Large intestine (tissue), 3 donors: ENCODE measurements at regions not wholly inside any gene's neighbourhood (a gene's known extent, or its start where the extent isn't known, plus 50 kb on each side); places are given as distances from the start of the nearest gene placed in this dataset.
"Not testable (repeated sequence)": the region's sequence is repeated elsewhere in the genome, so short reads cannot be mapped to it uniquely, and the experiment has no call there.

Experiments used
- DNase-seq, 2 donors: peaks; one replicate each; pipeline versions ENCODE4 v3.0.0 to v3.0.0-alpha.2; 2013
- H3K27ac ChIP-seq: one replicate; pipeline ENCODE4 v1.5.1; 2013; ENCODE audit warnings: low read length
- H3K27me3 ChIP-seq: 2 replicates; pipeline ENCODE4 v1.6.1; 2013; ENCODE audit warnings: low read length; ENCODE audit not compliant: control insufficient read depth, insufficient read depth
- H3K36me3 ChIP-seq: 2 replicates; pipeline ENCODE4 v1.6.1; 2013; ENCODE audit warnings: low read length; ENCODE audit not compliant: control insufficient read depth, insufficient read depth
- H3K4me1 ChIP-seq: one replicate; pipeline ENCODE4 v1.6.1; 2013; ENCODE audit warnings: low read length; ENCODE audit not compliant: control insufficient read depth, insufficient read depth
- H3K4me3 ChIP-seq: one replicate; pipeline ENCODE4 v1.5.1; 2013; ENCODE audit warnings: low read length
- H3K9me3 ChIP-seq: one replicate; pipeline ENCODE4 v1.6.1; 2013; ENCODE audit warnings: mild to moderate bottlenecking, low read depth, low read length, moderate library complexity; ENCODE audit not compliant: control insufficient read depth
- WGBS: methylation state at CpG from one replicate; pipeline ENCODE4 v1.1.5; 2013; ENCODE audit warnings: low lambda C conversion rate; ENCODE audit not compliant: insufficient coverage; 5-methylcytosine and 5-hydroxymethylcytosine counted together

DNA sequence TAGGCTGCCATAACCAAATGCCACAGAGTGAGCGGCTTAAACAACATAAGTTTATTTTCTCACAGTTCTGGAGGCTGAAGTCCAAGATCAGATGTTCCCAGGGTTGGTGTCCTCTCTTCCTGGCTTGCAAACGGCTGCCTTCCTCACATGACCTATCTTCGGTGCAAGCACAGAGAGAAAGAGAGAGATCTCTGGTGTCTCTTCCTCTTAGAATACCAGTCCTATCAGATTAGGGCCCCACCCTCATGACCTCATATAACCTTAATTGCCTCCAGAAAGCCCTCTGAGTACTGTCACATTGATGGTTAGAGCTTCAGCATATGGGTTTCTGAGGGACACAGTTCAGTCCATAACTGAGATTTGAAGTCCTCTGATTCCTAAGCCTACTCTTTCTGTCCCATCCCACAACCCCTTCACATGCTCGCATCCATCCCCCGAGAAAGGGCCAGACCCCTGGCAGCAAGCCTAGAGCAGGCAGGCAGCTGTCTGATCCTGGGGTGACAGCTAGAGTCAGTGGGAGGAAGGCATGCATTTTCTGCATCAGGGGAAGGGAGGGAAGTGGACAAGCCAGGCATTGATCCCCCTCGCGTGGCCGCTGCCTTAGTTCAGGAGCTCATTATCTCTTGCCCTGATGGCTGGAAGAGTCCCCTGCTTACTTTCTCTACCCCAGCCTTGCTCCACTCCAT, 114.1 kb downstream of the FAR1 start:
- Histone ChIP-seq H3K27ac (no peak overlapping the region), H3K4me3 (no peak overlapping the region), H3K9me3 (no peaks in the 10 kb centered on the region), H3K27me3 (peaks cover 5% of the 10 kb centered on the region), H3K4me1 (peaks cover 5% of the 10 kb centered on the region), H3K36me3 (no peaks in the 10 kb centered on the region)
- WGBS = no CpG with 5 or more reads among the region's 8 CpGs
- peak; percentile 44 to 71 for DNase-seq

DNA sequence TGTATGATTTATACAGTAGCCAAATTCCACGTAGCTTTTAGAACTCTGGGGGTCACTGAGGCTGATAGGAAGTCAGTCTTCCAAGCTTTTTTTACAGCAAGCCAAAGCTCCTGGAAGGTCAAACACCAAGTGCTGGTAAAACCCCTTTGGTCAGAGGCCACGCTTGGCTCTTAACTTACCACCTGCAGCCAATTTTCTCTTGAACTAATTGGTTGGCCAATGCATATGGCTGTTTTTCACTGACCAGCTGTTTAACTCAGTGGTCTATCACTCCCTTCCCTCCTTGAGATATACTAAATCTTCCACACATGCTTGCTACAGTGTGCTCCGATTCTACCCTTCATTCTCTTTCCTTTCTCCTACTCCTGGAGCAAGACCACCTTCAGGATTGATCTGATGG, 116.0 kb downstream of the FAR1 start:
- DNase-seq = no peak
- 93% methylated on average over 3 of the region's 3 CpGs for WGBS

DNA sequence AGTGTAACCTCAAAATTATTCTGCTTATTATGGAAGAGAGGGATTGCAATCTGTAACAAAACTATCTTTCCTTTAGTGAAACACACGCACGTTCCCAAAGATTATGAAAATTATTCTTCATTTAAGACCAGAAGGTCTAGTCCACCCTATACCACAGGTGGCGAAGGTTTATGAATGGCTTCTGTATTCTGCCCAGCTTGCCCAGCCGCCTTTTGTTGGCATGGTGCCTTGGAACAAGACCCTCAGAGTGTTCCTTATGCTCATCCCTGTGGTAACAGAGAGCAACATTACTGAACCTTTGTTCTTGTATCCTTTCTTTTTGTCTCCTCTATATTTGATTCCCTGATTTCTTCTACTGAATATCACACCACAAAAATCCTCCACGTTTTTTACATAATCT, 116.4 kb downstream of the FAR1 start:
- WGBS = 90% methylated on average over 4 of the region's 5 CpGs
- Histone ChIP-seq H3K27me3 (peaks cover 5% of the 10 kb centered on the region), H3K27ac (no peak overlapping the region), H3K9me3 (no peaks in the 10 kb centered on the region), H3K36me3 (no peaks in the 10 kb centered on the region), H3K4me3 (no peak overlapping the region), H3K4me1 (peaks cover 5% of the 10 kb centered on the region)
- no peak for DNase-seq

More for the DNA sequence above, 116.0 kb downstream of the FAR1 start:
- Histone ChIP-seq H3K27ac (no peak overlapping the region), H3K36me3 (no peaks in the 10 kb centered on the region), H3K4me1 (peaks cover 5% of the 10 kb centered on the region), H3K9me3 (no peaks in the 10 kb centered on the region), H3K4me3 (no peak overlapping the region), H3K27me3 (peaks cover 5% of the 10 kb centered on the region)

DNA sequence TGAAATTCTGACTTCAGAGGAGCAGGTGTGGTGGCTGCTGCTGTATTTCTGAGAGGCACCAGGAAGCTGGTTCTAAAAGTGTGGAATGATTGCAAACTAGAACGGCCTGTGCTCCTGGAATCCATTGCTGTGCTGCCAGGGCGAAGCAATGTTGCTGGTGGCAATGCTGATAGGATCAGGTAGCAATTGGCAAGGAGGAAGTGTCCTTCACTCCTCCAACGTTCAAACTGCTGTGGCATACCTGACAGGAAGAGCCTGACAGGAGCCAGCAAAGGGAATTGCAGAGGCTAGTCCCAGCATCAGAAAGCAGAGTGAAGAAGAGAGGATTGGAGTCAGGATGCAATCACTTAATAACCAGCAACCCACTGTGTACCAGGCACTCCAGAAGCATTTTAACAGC, 118.2 kb downstream of the FAR1 start:
- DNase-seq = no peak
- no peaks in the 10 kb centered on the region for H3K9me3 ChIP-seq
- no peak overlapping the region for H3K27ac ChIP-seq
- no CpG with 5 or more reads among the region's 3 CpGs for WGBS
- peaks cover 5% of the 10 kb centered on the region for H3K4me1 ChIP-seq
- peaks cover 5% of the 10 kb centered on the region for H3K27me3 ChIP-seq
- no peaks in the 10 kb centered on the region for H3K36me3 ChIP-seq
- no peak overlapping the region for H3K4me3 ChIP-seq

DNA sequence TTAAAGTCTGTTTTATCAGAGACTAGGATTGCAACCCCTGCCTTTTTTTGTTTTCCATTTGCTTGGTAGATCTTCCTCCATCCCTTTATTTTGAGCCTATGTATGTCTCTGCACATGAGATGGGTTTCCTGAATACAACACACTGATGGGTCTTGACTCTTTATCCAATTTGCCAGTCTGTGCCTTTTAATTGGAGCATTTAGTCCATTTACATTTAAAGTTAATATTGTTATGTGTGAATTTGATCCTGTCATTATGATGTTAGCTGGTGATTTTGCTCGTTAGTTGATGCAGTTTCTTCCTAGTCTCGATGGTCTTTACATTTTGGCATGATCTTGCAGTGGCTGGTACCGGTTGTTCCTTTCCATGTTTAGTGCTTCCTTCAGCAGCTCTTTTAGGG, 129.1 kb downstream of the FAR1 start:
- DNase-seq, H3K36me3 ChIP-seq, H3K9me3 ChIP-seq, H3K27ac ChIP-seq, H3K4me3 ChIP-seq, H3K4me1 ChIP-seq, H3K27me3 ChIP-seq: not testable (repeated sequence)
- WGBS = no CpG with 5 or more reads among the region's 3 CpGs

DNA sequence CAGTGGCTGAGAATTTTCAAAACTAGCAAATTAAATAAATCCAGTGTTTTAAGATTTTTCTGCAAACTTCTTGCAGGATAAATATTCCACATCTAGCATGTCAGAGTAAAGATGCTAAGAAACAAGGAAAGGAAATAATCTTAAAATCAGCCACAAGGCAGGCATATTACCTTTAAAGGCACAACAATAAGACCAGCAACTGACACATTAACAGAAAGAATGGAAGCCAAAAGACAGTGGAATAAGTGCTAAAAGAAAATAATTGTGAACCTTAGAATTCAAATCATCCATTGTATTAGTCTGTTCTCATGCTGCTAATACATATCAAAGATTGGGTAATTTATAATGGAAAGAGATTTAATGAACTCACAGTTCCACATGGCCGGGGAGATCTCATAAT, 132.4 kb downstream of the FAR1 start:
- no peaks in the 10 kb centered on the region for H3K27me3 ChIP-seq
- no peak for DNase-seq
- H3K4me3 ChIP-seq = no peak overlapping the region
- H3K27ac ChIP-seq = no peak overlapping the region
- WGBS = no CpG with 5 or more reads among the region's 1 CpG
- H3K9me3 ChIP-seq = peaks cover 5% of the 10 kb centered on the region
- no peaks in the 10 kb centered on the region for H3K36me3 ChIP-seq
- no peaks in the 10 kb centered on the region for H3K4me1 ChIP-seq

DNA sequence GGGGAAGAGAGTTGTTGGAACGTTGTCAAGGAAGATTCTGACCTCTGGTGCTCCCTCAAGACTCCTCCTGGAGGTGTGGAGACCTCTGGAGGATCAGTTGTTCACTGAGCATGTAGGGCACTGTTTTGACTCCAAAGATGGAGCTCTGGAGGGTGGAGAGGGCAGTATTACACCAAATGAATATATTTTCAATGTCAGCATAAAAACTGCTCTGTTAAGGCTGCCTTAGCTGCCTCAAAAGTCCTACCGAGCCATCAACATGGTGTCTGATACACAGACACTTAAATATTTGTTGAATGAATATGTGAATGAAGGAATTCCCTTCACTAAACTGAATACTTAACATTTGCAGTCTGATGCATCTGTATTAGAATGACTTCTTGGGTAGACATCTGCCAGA, 144.2 kb upstream of the SPON1 start:
- no peaks in the 10 kb centered on the region for H3K36me3 ChIP-seq
- DNase-seq = no peak
- H3K27me3 ChIP-seq = peaks cover 6% of the 10 kb centered on the region
- no peaks in the 10 kb centered on the region for H3K9me3 ChIP-seq
- H3K4me3 ChIP-seq = no peak overlapping the region
- no CpG with 5 or more reads among the region's 2 CpGs for WGBS
- H3K27ac ChIP-seq = no peak overlapping the region
- H3K4me1 ChIP-seq = no peaks in the 10 kb centered on the region

DNA sequence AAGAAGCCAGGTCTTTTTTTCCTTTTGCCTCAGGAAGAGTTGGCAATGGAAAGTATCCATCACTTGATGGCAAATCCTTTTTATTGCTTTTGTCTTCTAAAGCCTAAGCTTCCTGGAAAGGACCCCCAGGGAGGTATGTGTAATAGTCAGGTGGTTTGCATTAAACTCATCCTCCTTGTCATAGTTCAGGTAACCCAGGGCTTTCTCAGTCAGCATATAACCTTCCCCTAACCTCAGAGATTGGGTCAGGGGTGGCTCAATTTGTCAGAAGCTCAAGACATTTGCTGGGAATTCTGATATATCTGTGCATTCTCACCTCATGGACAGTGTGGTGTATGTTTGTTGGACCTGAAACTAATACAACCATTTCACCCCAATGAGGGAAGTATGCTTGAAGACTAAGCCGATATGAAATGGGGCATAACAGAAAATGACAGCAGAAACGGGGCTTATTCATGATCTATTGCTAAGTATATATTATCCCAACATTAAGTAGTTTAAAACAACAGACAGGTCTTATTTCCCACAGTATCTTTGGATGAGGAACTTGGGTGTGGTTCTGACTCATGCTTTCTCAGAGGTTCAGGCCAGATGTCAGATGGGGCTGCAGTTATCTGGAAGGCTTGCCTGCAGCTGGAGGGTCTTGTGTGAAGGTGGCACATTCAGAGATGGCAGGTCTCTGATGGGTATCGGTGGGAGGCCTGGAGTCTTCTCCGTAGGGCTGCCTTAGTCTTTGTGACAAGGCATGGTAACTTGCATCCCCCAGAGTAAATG, 135.8 kb upstream of the SPON1 start:
- H3K27me3 ChIP-seq = no peaks in the 10 kb centered on the region
- no peak overlapping the region for H3K27ac ChIP-seq
- H3K36me3 ChIP-seq = no peaks in the 10 kb centered on the region
- no peaks in the 10 kb centered on the region for H3K4me1 ChIP-seq
- DNase-seq = no peak
- 40% methylated on average over 1 of the region's 4 CpGs for WGBS
- no peak overlapping the region for H3K4me3 ChIP-seq
- no peaks in the 10 kb centered on the region for H3K9me3 ChIP-seq

DNA sequence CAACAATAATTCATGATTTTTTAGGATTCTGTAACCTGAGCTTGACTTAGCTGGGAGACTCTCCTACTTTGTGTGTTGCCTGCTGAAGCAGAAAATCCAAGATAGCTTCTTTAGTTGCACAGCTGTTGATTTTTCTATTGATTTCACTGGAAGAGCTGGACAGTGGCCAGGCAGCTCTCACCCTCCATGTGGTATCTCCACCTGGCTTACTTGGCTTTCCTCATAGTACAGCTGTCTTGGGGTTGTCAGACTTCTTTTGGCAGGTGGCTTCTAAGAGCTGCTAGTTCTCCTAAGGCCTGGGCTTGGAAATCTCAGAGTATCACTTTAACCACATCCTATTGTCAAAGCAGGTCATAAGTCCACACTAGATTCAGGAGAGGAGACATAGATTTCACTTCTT, 130.8 kb upstream of the SPON1 start:
- H3K4me3 ChIP-seq = no peak overlapping the region
- no peaks in the 10 kb centered on the region for H3K27me3 ChIP-seq
- H3K27ac ChIP-seq = no peak overlapping the region

DNA sequence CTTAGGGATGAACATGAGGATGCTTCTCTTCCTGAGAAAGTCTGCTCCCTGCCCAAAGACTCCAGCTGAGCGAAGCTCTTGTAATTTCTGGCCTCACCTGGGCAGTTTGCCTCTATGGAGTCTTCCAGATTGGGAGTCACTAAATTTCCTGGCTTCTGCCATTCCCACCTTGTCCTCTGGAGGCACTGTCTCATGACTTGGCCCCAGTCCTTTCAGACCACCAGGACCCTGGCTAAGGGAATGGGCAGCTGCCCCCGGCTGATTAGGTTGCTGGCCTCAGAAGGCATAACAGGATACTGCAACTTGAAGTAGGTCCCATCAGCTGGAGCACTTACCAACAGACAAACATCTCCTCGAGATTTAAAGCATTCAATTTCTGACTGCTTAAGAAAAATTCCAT, 128.1 kb upstream of the SPON1 start:
- H3K27me3 ChIP-seq = no peaks in the 10 kb centered on the region
- H3K4me1 ChIP-seq = no peaks in the 10 kb centered on the region
- H3K4me3 ChIP-seq = no peak overlapping the region
- H3K27ac ChIP-seq = no peak overlapping the region
- no CpG with 5 or more reads among the region's 3 CpGs for WGBS
- no peaks in the 10 kb centered on the region for H3K9me3 ChIP-seq
- no peak for DNase-seq
- H3K36me3 ChIP-seq = no peaks in the 10 kb centered on the region

More for the DNA sequence above, 130.8 kb upstream of the SPON1 start:
- no peaks in the 10 kb centered on the region for H3K36me3 ChIP-seq
- DNase-seq = no peak
- H3K4me1 ChIP-seq = no peaks in the 10 kb centered on the region
- no peaks in the 10 kb centered on the region for H3K9me3 ChIP-seq

DNA sequence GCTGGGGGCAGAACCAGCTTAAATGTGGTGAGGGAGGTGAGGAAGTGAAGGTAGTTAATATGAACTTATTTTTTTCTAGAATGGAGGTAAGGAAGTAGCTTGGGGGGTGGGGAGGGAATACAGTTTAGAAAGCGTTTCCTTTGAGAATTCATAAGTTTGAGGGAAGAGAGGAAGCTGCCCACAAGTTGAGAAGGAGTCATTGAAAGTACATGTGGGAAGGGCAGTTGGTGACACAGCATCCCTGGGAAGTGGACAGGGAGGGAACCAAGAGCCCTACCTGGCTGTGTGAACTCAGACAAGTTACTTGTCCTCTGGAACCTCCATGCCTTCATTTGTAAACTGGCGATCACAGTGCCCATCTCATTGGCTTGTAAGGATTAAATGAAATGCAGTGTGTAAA, 125.9 kb upstream of the SPON1 start:
- DNase-seq = no peak
- no CpG with 5 or more reads among the region's 2 CpGs for WGBS
- Histone ChIP-seq H3K9me3 (no peaks in the 10 kb centered on the region), H3K36me3 (no peaks in the 10 kb centered on the region), H3K27ac (no peak overlapping the region), H3K27me3 (no peaks in the 10 kb centered on the region), H3K4me1 (no peaks in the 10 kb centered on the region), H3K4me3 (no peak overlapping the region)
